Keratinocyte (primary cell): ENCODE measurements at regions not wholly inside any gene's neighbourhood (a gene's known extent, or its start where the extent isn't known, plus 50 kb on each side); places are given as distances from the start of the nearest gene placed in this dataset.

ENCODE experiments used
- DNase-seq: peaks from one replicate; pipeline ENCODE4 v3.0.0-alpha.2; 2011; ENCODE audit warnings: low read depth, missing footprints, low spot score
- FAIRE-seq: peaks from 2 replicates; lab custom pipeline; 2011; peaks lifted over from hg19 to GRCh38; lab: Jason Lieb, UNC
- H2AFZ ChIP-seq: 2 replicates; pipeline ENCODE4 v1.6.0; 2012; ENCODE audit warnings: low read length, control low read depth, inconsistent platforms; ENCODE audit not compliant: control insufficient read depth
- H3K27ac ChIP-seq: 2 replicates; pipeline ENCODE4 v1.5.1; 2011; ENCODE audit warnings: low read length; ENCODE audit not compliant: control insufficient read depth, insufficient read depth
- H3K27me3 ChIP-seq: 3 replicates; pipeline ENCODE4 v1.6.0; 2011; ENCODE audit warnings: low read length; ENCODE audit not compliant: control insufficient read depth, insufficient read depth; ENCODE audit errors: extremely low read depth
- H3K36me3 ChIP-seq, 2 experiments: 2 replicates in 1 of 2; 3 replicates in 1 of 2; pipeline ENCODE4 v1.5.1; 2011; ENCODE audit warnings: low read length in 2 of 2, mild to moderate bottlenecking in 1 of 2; ENCODE audit not compliant: control insufficient read depth in 2 of 2, insufficient read depth in 2 of 2; ENCODE audit errors: extremely low read depth in 1 of 2
- H3K4me1 ChIP-seq: 3 replicates; pipeline ENCODE4 v1.5.1; 2011; ENCODE audit warnings: low read length; ENCODE audit not compliant: control insufficient read depth, insufficient read depth; ENCODE audit errors: extremely low read depth
- H3K4me2 ChIP-seq: 3 replicates; pipeline ENCODE4 v1.6.0; 2011; ENCODE audit warnings: low read depth, low read length; ENCODE audit not compliant: control insufficient read depth, insufficient read depth; ENCODE audit errors: extremely low read depth
- H3K4me3 ChIP-seq, 3 experiments: fragments of 200-600 bp in 1 of 3; sonication (generic) in 1 of 3; 2 replicates in 2 of 3; 3 replicates in 1 of 3; pipeline ENCODE4 v1.5.1; 2011 to 2016; ENCODE audit warnings: low read length in 3 of 3, mild to moderate bottlenecking in 3 of 3, control low read depth in 2 of 3, inconsistent platforms in 1 of 3, low read depth in 1 of 3, mixed read lengths in 1 of 3, mixed run types in 1 of 3, moderate library complexity in 1 of 3; ENCODE audit not compliant: control insufficient read depth in 2 of 3, insufficient read depth in 2 of 3; ENCODE audit errors: extremely low read depth in 1 of 3
- H3K79me2 ChIP-seq: 2 replicates; pipeline ENCODE4 v1.6.0; 2012; ENCODE audit warnings: low read length; ENCODE audit not compliant: control insufficient read depth, insufficient read depth
- H3K9ac ChIP-seq: 3 replicates; pipeline ENCODE4 v1.6.0; 2011; ENCODE audit warnings: low read length; ENCODE audit not compliant: control insufficient read depth, insufficient read depth; ENCODE audit errors: extremely low read depth
- H3K9me1 ChIP-seq: 3 replicates; pipeline ENCODE4 v1.6.0; 2011; ENCODE audit warnings: low read length; ENCODE audit not compliant: control insufficient read depth, insufficient read depth; ENCODE audit errors: extremely low read depth
- H3K9me3 ChIP-seq: 2 replicates; pipeline ENCODE4 v1.5.1; 2012; ENCODE audit warnings: low read depth, low read length; ENCODE audit not compliant: control insufficient read depth
- H4K20me1 ChIP-seq: 3 replicates; pipeline ENCODE4 v1.6.0; 2011; ENCODE audit warnings: low read length; ENCODE audit not compliant: control insufficient read depth, insufficient read depth; ENCODE audit errors: extremely low read depth
- CTCF ChIP-seq, 3 experiments: IDR thresholded peaks in 1 of 3; conservative IDR thresholded peaks in 1 of 3; optimal IDR thresholded peaks in 1 of 3; 2 replicates in 2 of 3; 3 replicates in 1 of 3; pipeline versions ENCODE3 to v1.5.1; 2011; ENCODE audit warnings: low read length in 3 of 3, mild to moderate bottlenecking in 3 of 3, moderate library complexity in 2 of 3, control low read depth in 1 of 3, inconsistent platforms in 1 of 3; ENCODE audit not compliant: insufficient read depth in 2 of 3; ENCODE audit errors: extremely low read depth in 1 of 3
- EZH2 ChIP-seq: IDR thresholded peaks from one replicate; pipeline ENCODE4 v1.6.1; 2012; ENCODE audit warnings: inconsistent platforms, mild to moderate bottlenecking, low read length, moderate library complexity
- dilution Hi-C: fragments of 300-500 bp; cut with MboI; formaldehyde crosslinking; loops from one replicate; pipeline ENCODE4 v1.7.0; 2020; ENCODE audit warnings: low sequenced_read_pairs; ENCODE audit not compliant: extremely low pct_ligation_motif_present

GRCh38 chr6:104281370-104281769, 578.3 kb downstream of the HACE1 start:
- Histone ChIP-seq H2AFZ (no peak overlapping the region), H3K27me3 (no peaks in the 10 kb centered on the region), H4K20me1 (no peaks in the 10 kb centered on the region), H3K4me3 (no peak overlapping the region), H3K9me1 (no peaks in the 10 kb centered on the region), H3K36me3 (no peaks in the 10 kb centered on the region), H3K4me2 (no peak overlapping the region), H3K4me1 (no peaks in the 10 kb centered on the region), H3K9ac (no peak overlapping the region), H3K27ac (no peak overlapping the region), H3K9me3 (no peaks in the 10 kb centered on the region), H3K79me2 (no peaks in the 10 kb centered on the region)
- FAIRE-seq (no peak), DNase-seq (no peak)
- dilution Hi-C loops: no loop called here
- TF ChIP-seq EZH2 (no peak), CTCF (optimal IDR thresholded peaks at IDR 0.05 in 1 of 3, IDR thresholded peaks at IDR 0.05 in 1 of 3, conservative IDR thresholded peaks at IDR 0.05 in 1 of 3; ENCODE audit: extremely low read depth in 1 of 3, insufficient read depth in 2 of 3, low read length in 3 of 3) (peak in 2 of 3 experiments; percentile 17 to 30)

- no peak for FAIRE-seq
- no peak for TF ChIP-seq EZH2
- no peak for TF ChIP-seq CTCF (optimal IDR thresholded peaks at IDR 0.05 in 1 of 3, IDR thresholded peaks at IDR 0.05 in 1 of 3, conservative IDR thresholded peaks at IDR 0.05 in 1 of 3; ENCODE audit: extremely low read depth in 1 of 3, insufficient read depth in 2 of 3, low read length in 3 of 3)
- Histone ChIP-seq H3K36me3 (no peaks in the 10 kb centered on the region), H4K20me1 (no peaks in the 10 kb centered on the region), H3K9ac (no peak overlapping the region), H2AFZ (no peak overlapping the region), H3K79me2 (no peaks in the 10 kb centered on the region), H3K9me1 (no peaks in the 10 kb centered on the region), H3K27ac (no peak overlapping the region), H3K4me1 (peaks cover 3% of the 10 kb centered on the region), H3K4me2 (no peak overlapping the region), H3K4me3 (no peak overlapping the region), H3K27me3 (no peaks in the 10 kb centered on the region), H3K9me3 (no peaks in the 10 kb centered on the region)
- DNase-seq: no peak
- dilution Hi-C loops: no loop called here
These were observed 591.3 kb downstream of the HACE1 start for GRCh38 chr6:104268389-104268788.
